Trophoblast cell (in vitro differentiated cells and primary cell): ENCODE measurements at regions not wholly inside any gene's neighbourhood (a gene's known extent, or its start where the extent isn't known, plus 50 kb on each side); places are given as distances from the start of the nearest gene placed in this dataset.
A peak's percentile ranks its signal among the peaks of the same experiment; 100 is the strongest.

Source experiments
- DNase-seq, 2 donors: peaks; one replicate each; pipeline ENCODE4 v3.0.0-alpha.2; 2016
- H2AFZ ChIP-seq: 2 replicates; pipeline ENCODE4 v1.6.1; 2013; ENCODE audit warnings: low read length, moderate library complexity, mild to moderate bottlenecking; ENCODE audit not compliant: insufficient read depth, poor library complexity
- H2AK5ac ChIP-seq: 2 replicates; pipeline ENCODE4 v1.6.1; 2013; ENCODE audit warnings: mild to moderate bottlenecking, low read length
- H2BK120ac ChIP-seq: 2 replicates; pipeline ENCODE4 v1.6.1; 2013; ENCODE audit warnings: low read length, mild to moderate bottlenecking, moderate library complexity; ENCODE audit not compliant: insufficient read depth, poor library complexity
- H2BK12ac ChIP-seq: 2 replicates; pipeline ENCODE4 v1.6.1; 2013; ENCODE audit warnings: mild to moderate bottlenecking, low read length, moderate library complexity
- H2BK5ac ChIP-seq: 2 replicates; pipeline ENCODE4 v1.6.1; 2013; ENCODE audit warnings: low read length, low read depth, moderate library complexity, mild to moderate bottlenecking; ENCODE audit not compliant: poor library complexity
- H3K14ac ChIP-seq: 2 replicates; pipeline ENCODE4 v1.6.1; 2013; ENCODE audit warnings: mild to moderate bottlenecking, low read length
- H3K18ac ChIP-seq: 2 replicates; pipeline ENCODE4 v1.6.1; 2013; ENCODE audit warnings: mild to moderate bottlenecking, low read length
- H3K23ac ChIP-seq: 2 replicates; pipeline ENCODE4 v1.6.1; 2013; ENCODE audit warnings: low read length
- H3K27ac ChIP-seq: 2 replicates; pipeline ENCODE4 v1.5.1; 2013; ENCODE audit warnings: low read depth, mild to moderate bottlenecking, inconsistent platforms, low read length, moderate library complexity
- H3K27me3 ChIP-seq: 2 replicates; pipeline ENCODE4 v1.6.1; 2013; ENCODE audit warnings: inconsistent platforms, mild to moderate bottlenecking, low read length, moderate library complexity; ENCODE audit not compliant: insufficient read depth
- H3K36me3 ChIP-seq, 2 experiments: 1 replicate in 1 of 2; 2 replicates in 1 of 2; pipeline ENCODE4 v1.6.1; 2013; ENCODE audit warnings: low read length in 2 of 2, mild to moderate bottlenecking in 2 of 2, moderate library complexity in 1 of 2; ENCODE audit not compliant: insufficient read depth in 2 of 2, control insufficient read depth in 1 of 2
- H3K4ac ChIP-seq: 2 replicates; pipeline ENCODE4 v1.6.1; 2013; ENCODE audit warnings: low read depth, mild to moderate bottlenecking, low read length, moderate library complexity
- H3K4me1 ChIP-seq, 2 experiments: 1 replicate in 1 of 2; 2 replicates in 1 of 2; pipeline ENCODE4 v1.6.1; 2013; ENCODE audit warnings: low read length in 2 of 2, mild to moderate bottlenecking in 2 of 2, moderate library complexity in 1 of 2; ENCODE audit not compliant: insufficient read depth in 2 of 2, control insufficient read depth in 1 of 2
- H3K4me2 ChIP-seq: 2 replicates; pipeline ENCODE4 v1.6.1; 2013; ENCODE audit warnings: inconsistent platforms, mild to moderate bottlenecking, low read length, moderate library complexity
- H3K4me3 ChIP-seq: 2 replicates; pipeline ENCODE4 v1.5.1; 2013; ENCODE audit warnings: mild to moderate bottlenecking, low read depth, low read length, inconsistent platforms
- H3K79me1 ChIP-seq: one replicate; pipeline ENCODE4 v1.6.1; 2013; ENCODE audit warnings: low read length
- H3K79me2 ChIP-seq: 2 replicates; pipeline ENCODE4 v1.6.1; 2013; ENCODE audit warnings: low read length, mild to moderate bottlenecking; ENCODE audit not compliant: control insufficient read depth, insufficient read depth, poor library complexity
- H3K9ac ChIP-seq: 2 replicates; pipeline ENCODE4 v1.6.1; 2013; ENCODE audit warnings: mild to moderate bottlenecking, low read length
- H3K9me3 ChIP-seq: 2 replicates; pipeline ENCODE4 v1.6.1; 2013; ENCODE audit warnings: low read depth, mild to moderate bottlenecking, control low read depth, inconsistent platforms, low read length; ENCODE audit not compliant: insufficient read depth
- H4K12ac ChIP-seq: 2 replicates; pipeline ENCODE4 v1.6.1; 2013; ENCODE audit warnings: low read depth, mild to moderate bottlenecking, low read length, moderate library complexity
- H4K8ac ChIP-seq: 2 replicates; pipeline ENCODE4 v1.6.1; 2013; ENCODE audit warnings: low read depth, mild to moderate bottlenecking, low read length, moderate library complexity
- H4K91ac ChIP-seq: one replicate; pipeline ENCODE4 v1.6.1; 2013; ENCODE audit warnings: low read depth, mild to moderate bottlenecking, low read length, moderate library complexity
- WGBS: extraction: QIAGEN DNeasy Blood & Tissue Kit; methylation state at CpG from one replicate; pipeline ENCODE4 v1.1.7; 2013; ENCODE audit warnings: missing lambda C conversion rate; ENCODE audit not compliant: insufficient read length, insufficient coverage; ENCODE audit errors: extremely low coverage; 5-methylcytosine and 5-hydroxymethylcytosine counted together

DNA sequence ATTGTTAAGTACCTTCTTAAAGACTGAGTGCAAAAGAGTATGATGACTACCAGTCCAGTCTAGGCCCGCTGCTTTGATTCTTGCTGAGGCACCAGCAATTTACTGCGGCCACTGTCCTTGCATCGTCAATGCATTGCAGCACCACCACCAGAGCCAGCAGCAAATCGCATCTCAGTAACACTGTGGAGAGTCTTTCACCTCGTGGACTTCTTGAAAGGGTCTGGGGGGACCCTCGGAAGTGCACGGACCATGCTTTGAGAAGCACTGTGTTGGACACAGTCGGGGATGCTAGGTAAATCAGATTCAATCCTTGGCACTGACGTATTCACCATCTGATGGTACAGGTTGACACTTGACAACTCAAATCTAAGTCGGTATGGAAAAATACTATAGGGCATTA is 493.6 kb downstream of the RPS24 start:
- peaks cover 3 to 7% of the 10 kb centered on the region in 2 experiments for H3K4me1 ChIP-seq
- H3K27me3 ChIP-seq = no peaks in the 10 kb centered on the region
- H3K9ac ChIP-seq = no peak overlapping the region
- no peak overlapping the region for H4K91ac ChIP-seq
- H2BK12ac ChIP-seq = no peak overlapping the region
- no CpG with 5 or more reads among the region's 10 CpGs for WGBS
- H3K4ac ChIP-seq = no peak overlapping the region
- H4K12ac ChIP-seq = no peak overlapping the region
- no peaks in the 10 kb centered on the region for H3K79me2 ChIP-seq
- no peak overlapping the region for H3K4me2 ChIP-seq
- H2AK5ac ChIP-seq = no peak overlapping the region
- no peak for DNase-seq
- no peak overlapping the region for H2AFZ ChIP-seq
- H3K4me3 ChIP-seq = no peak overlapping the region
- H3K79me1 ChIP-seq = peaks cover 2% of the 10 kb centered on the region
- no peak overlapping the region for H3K14ac ChIP-seq
- H3K23ac ChIP-seq = no peak overlapping the region
- H3K18ac ChIP-seq = no peak overlapping the region
- no peaks in the 10 kb centered on the region for H3K36me3 ChIP-seq
- H2BK120ac ChIP-seq = no peak overlapping the region
- no peak overlapping the region for H2BK5ac ChIP-seq
- no peak overlapping the region for H3K27ac ChIP-seq
- H4K8ac ChIP-seq = no peak overlapping the region
- H3K9me3 ChIP-seq = peaks cover 3% of the 10 kb centered on the region

DNA sequence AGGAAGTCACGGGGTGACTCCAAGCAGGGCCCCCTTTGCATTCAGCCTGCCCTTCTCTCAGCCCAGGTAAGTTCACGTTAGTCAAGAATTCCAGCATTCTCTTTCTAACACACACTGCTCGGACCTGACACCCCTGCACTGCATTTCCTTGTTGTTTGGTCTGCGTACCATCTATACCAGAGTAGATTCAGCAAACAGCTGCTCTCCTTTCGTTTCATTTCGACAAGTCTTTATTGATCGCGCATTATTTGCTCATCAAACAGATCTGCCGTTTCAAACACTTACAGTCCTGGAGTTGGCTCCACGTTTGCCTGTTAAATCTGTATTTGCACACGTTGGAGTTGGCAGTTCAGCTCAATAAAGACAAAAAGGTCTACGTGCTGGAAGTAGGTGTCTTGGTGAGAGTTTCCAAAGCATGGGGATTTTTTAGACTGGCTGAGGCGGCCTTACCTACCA is 495.1 kb downstream of the RPS24 start:
- no peak for DNase-seq
- Histone ChIP-seq H2AK5ac (no peak overlapping the region), H3K18ac (no peak overlapping the region), H3K9me3 (peaks cover 3% of the 10 kb centered on the region), H4K8ac (no peak overlapping the region), H3K27me3 (no peaks in the 10 kb centered on the region), H2BK120ac (no peak overlapping the region), H3K36me3 (no peaks in the 10 kb centered on the region), H3K14ac (no peak overlapping the region), H3K79me1 (peaks cover 2% of the 10 kb centered on the region), H2AFZ (peak overlapping the region; percentile 1), H3K4me1 (peaks cover 0 to 4% of the 10 kb centered on the region in 2 experiments), H3K4me2 (no peak overlapping the region), H3K27ac (no peak overlapping the region), H4K91ac (no peak overlapping the region), H2BK12ac (peak overlapping the region; percentile 6), H3K9ac (no peak overlapping the region), H3K23ac (no peak overlapping the region), H4K12ac (no peak overlapping the region), H3K4me3 (no peak overlapping the region), H2BK5ac (no peak overlapping the region), H3K4ac (no peak overlapping the region), H3K79me2 (no peaks in the 10 kb centered on the region)
- WGBS = no CpG with 5 or more reads among the region's 13 CpGs

DNA sequence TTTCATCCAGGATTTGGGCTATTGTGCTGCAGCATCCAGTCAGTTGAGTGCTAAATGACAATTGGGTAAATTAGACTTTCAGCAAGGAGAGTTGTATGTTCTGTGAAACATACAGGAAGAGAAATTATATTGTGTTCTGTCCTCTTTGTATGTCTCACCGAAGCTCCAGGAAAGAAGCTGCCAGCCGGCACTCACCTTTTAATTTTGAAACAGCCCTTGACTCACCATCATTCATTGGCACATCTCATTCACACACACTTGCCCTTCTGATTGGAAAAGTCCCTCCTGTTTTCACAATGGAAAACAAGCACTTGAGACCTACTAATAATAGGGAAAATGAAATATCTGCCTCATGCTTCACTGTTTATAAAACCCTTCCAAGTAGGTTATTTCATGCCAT is 495.6 kb downstream of the RPS24 start:
- Histone ChIP-seq H3K79me1 (peaks cover 2% of the 10 kb centered on the region), H2AK5ac (no peak overlapping the region), H3K36me3 (no peaks in the 10 kb centered on the region), H4K12ac (no peak overlapping the region), H2BK120ac (no peak overlapping the region), H4K8ac (no peak overlapping the region), H3K27me3 (no peaks in the 10 kb centered on the region), H3K4ac (no peak overlapping the region), H3K4me2 (no peak overlapping the region), H3K79me2 (no peaks in the 10 kb centered on the region), H3K9me3 (peaks cover 3% of the 10 kb centered on the region), H2BK5ac (no peak overlapping the region), H3K14ac (no peak overlapping the region), H2AFZ (no peak overlapping the region), H3K9ac (no peak overlapping the region), H3K4me3 (no peak overlapping the region), H3K4me1 (peaks cover 0 to 4% of the 10 kb centered on the region in 2 experiments), H4K91ac (no peak overlapping the region), H2BK12ac (no peak overlapping the region), H3K27ac (no peak overlapping the region), H3K18ac (no peak overlapping the region), H3K23ac (no peak overlapping the region)
- no CpG with 5 or more reads among the region's 2 CpGs for WGBS
- DNase-seq = no peak

GRCh38 chr10:78531088-78531487 is 497.4 kb downstream of the RPS24 start:
- Histone ChIP-seq H2BK5ac (no peak overlapping the region), H3K9ac (no peak overlapping the region)
- no CpG with 5 or more reads among the region's 3 CpGs for WGBS

More at GRCh38 chr10:78531088-78531487, 497.4 kb downstream of the RPS24 start:
- no peak for DNase-seq
- Histone ChIP-seq H3K23ac (no peak overlapping the region), H3K36me3 (no peaks in the 10 kb centered on the region), H3K4me3 (no peak overlapping the region), H2AK5ac (no peak overlapping the region), H3K4me1 (peaks cover 0 to 4% of the 10 kb centered on the region in 2 experiments), H2AFZ (no peak overlapping the region), H2BK120ac (no peak overlapping the region), H3K4ac (no peak overlapping the region), H4K12ac (no peak overlapping the region), H4K8ac (no peak overlapping the region), H3K9me3 (peaks cover 3% of the 10 kb centered on the region), H2BK12ac (no peak overlapping the region), H3K14ac (no peak overlapping the region), H3K4me2 (no peak overlapping the region), H3K27me3 (no peaks in the 10 kb centered on the region), H3K18ac (no peak overlapping the region), H4K91ac (no peak overlapping the region), H3K79me2 (no peaks in the 10 kb centered on the region), H3K79me1 (peaks cover 2% of the 10 kb centered on the region), H3K27ac (no peak overlapping the region)
